NCI-H524 treated with DMSO at 0.1 percent for 48 hours (cell line): ENCODE measurements at regions not wholly inside any gene's neighbourhood (a gene's known extent, or its start where the extent isn't known, plus 50 kb on each side); places are given as distances from the start of the nearest gene placed in this dataset.

Source experiments
- DNase-seq: peaks from one replicate; lab custom pipeline; 2025; lab: John Stamatoyannopoulos, UW

DNA sequence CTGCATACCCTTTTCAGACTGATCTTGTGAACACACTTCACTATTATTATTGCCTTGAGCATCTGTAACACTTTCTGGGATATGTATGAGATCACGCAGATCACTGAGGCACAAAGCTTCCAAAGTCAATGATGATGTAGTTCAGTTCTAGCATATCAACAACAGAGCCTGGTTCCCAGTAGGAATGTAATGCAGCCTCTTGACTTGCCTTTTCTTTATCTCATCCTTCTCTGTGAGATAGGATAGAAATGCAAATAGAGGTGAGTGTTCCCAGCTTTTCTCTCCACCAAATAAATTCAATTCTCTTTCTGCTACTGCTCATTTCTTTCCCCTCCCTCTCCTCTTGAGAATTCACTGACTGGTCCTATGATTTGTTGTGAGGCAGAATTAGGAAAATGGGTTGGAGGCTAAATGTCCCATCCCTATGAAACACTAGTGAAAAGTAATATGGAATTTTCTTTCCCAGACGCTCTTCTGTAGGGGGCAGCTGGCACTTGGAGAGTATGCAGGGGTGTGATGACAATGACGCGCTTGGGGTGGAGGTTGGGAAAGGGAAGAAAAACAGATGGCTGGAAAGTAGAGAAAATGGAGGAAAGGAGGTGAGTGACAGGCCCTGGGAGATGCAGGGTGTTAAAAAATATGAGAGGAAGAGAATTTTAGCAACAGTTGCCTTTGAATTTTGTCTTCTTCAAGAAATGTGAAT lies 96.0 kb upstream of the TMTC1 start:
- no peak for DNase-seq

DNA sequence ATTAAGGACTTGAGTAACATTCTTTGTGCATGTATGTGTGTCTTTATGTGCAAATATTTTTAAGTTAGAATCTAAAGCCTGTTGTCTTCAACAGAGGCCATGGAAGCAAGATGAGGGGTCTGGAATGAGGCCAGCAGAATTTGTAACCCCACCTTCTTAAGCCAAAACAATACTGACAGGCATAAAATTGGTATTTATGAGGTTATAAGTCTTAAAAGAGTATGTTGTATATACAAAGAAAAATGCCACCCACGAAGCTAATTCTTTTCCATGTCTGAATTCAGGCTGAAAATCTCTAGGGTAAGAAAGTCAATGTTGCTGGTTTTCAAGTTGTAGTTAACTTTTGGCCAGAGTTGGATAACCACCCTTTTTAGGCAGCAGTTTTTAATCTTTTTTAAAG lies 86.2 kb upstream of the TMTC1 start:
- DNase-seq = no peak

DNA sequence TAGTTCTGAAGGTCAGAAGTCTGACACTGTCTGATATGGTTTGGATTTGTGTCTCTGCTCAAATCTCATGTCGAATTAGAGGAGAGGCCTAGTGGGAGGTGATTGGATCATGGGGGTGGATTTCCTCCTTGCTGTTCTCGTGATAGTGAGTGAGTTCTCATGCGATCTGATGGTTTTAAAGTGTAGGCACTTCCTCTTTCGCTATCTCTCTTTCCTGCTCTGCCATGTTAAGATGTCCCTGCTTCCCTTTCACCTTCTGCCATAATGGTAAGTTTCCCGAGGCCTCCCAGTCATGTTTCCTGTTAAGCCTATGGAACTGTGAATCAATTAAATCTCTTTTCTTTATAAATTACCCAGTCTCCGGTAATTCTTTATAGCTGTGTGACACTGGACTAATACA lies 84.1 kb upstream of the TMTC1 start:
- DNase-seq = no peak

DNA sequence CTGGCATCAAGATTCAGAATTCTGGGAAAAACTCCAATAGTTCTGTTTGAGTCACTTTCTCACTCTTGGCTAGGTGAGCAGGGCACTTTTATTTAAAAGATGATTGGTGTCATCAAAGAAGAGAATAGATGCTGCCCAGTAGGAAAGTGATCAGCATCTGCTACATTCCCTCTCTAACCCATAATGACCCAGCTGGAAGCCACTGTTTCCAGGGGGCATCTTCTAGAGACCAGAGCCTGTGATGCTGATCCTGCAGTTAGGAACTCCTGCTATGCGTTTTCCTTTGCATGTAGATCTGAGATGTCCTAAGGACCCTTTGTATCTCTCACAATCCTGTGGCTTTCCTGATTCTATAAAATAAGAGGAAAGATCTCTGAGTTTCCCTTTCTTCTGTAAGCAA lies 79.9 kb upstream of the TMTC1 start:
- no peak for DNase-seq

DNA sequence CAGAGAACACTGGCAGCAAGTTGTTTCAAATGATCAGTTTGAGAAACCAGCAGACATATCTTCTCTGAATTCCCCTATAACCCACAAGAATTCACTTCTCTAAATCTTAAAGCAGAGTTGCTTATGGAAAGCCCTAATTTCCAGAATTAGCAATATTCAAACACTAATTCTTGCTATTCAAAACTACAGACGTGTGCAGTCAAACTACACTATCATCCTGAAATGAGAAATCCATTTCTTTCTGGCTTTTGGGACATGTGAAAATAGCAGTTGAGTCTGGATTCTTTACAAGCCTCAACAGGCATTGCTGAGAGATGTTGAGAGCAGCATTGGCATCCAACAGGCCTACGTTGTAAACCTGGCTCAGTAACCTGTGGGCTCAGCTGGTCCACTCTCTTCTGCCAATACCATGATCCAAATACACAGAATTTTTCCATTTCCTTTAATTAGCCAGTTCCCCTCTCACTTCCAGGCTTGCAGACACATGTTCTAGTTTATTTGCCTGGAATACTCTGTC lies 74.6 kb upstream of the TMTC1 start:
- DNase-seq = no peak

DNA sequence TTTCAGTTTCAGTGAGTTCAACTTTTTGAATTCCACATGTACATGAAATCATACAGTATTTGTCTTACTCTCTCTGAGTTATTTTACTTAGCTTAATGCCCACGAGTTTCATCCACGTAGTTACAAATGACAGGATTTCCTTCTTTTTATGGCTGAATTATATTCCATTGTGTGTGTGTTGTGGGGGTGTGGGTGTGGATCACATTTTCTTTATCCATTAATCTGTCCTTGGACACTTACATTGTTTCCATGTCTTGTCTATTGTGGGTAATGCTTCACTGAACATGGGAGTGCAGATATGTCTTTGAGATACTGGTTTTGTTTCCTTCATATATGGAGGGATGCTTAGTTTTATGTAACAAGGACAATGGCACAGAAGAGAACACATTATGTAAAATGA lies 63.5 kb upstream of the TMTC1 start:
- no peak for DNase-seq

DNA sequence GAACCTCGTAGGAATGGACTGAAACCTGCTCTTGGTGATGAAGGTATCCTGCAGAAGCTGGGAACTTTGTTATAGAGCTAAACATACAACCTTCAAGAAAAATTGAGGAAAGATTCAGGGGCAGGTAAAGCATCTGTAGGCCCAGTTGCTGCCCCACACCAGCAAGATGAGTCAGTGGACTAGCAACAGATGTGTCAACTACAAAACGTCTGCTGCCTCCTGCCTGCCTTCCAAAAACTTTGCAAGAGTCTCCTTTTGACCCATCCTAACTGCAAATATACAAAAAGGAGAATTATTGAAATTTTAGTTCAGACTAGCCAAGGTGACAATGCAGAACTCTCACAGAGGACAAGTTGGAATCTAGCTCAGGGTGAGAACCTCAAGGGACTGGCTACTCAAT lies 60.9 kb upstream of the TMTC1 start:
- no peak for DNase-seq

DNA sequence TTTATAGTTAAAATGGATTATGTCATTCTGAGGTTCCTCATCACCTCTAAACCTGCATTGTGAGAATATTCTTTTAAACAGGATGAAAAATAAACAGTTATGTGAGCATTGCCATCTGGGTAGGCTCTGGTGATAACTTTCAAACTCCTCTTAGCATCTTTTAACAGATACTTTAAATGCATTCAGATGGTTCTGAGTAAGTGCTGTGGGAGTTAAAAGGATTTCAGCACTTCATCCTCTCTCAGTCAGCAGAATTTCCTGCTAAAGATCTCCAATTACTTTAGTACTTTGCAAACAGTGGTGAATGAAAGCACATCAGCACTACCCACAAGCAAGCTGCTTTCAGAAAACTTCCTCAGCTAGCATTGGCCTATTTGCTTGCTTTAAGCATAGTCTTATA lies 59.3 kb upstream of the TMTC1 start:
- no peak for DNase-seq

DNA sequence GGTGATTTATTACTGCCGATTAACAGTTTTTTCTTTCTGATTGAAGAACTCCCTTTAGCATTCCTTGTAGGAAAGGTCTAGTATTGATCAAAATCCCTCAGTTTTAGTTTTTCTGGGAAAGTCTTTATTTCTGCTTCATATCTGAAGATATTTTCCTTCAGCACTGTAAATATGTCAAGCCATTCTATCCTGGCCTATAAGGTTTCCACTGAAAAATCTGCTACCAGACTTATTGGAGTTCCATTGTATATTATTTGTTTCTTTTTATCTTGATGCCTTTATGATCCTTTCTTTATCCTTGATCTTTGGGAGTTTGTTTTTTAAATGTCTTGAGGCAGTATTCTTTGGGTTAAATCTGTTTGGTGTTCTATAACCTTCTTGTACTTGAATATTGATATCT lies 55.0 kb upstream of the TMTC1 start:
- no peak for DNase-seq
